GM12878 (cell line): ENCODE measurements at regions not wholly inside any gene's neighbourhood (a gene's known extent, or its start where the extent isn't known, plus 50 kb on each side); places are given as distances from the start of the nearest gene placed in this dataset.

Experiments
- ATAC-seq: fragments of 200-7000 bp; cut with Tn5 transposase; 3 replicates; pipeline ENCODE4 v1.9.1; 2020; ENCODE audit warnings: mild to moderate bottlenecking, moderate library complexity
- BruUV-seq: library from RNA; stranded (reverse); fragments of 400-500 nt; replicated peaks from 2 replicates; lab custom pipeline; 2021; lab: Mats Ljungman, UMichigan
- CTCF ChIA-PET: fragments of 300-600 bp; sonication (Branson Sonifier 250); formaldehyde crosslinking; extraction: SDS; loops from one replicate; lab custom pipeline; 2021; ENCODE audit warnings: inconsistent platforms; lab: Yijun Ruan, JAX
- POLR2A ChIA-PET: fragments of 350-600 bp; formaldehyde crosslinking; extraction: SDS; loops from one replicate; lab custom pipeline; 2021; ENCODE audit warnings: inconsistent platforms; lab: Charles Lee
- RAD21 ChIA-PET: fragments of 300-600 bp; sonication (Branson Sonifier 250); formaldehyde crosslinking; loops from one replicate; lab custom pipeline; 2023; ENCODE audit warnings: antibody characterized with exemption; ENCODE audit not compliant: unreplicated experiment; lab: Charles Lee
- SMC1A ChIA-PET: fragments of 300-600 bp; sonication (Branson Sonifier 250); formaldehyde crosslinking; loops from one replicate; lab custom pipeline; 2023; ENCODE audit not compliant: unreplicated experiment, uncharacterized antibody; lab: Charles Lee
- DNase-seq: peaks from one replicate; pipeline ENCODE4 v3.0.0-alpha.2; 2011; ENCODE audit warnings: low read depth, low spot score
- FAIRE-seq: peaks from 3 replicates; lab custom pipeline; 2011; peaks lifted over from hg19 to GRCh38; lab: Jason Lieb, UNC
- H2AFZ ChIP-seq: 2 replicates; pipeline ENCODE4 v1.6.0; 2011; ENCODE audit warnings: low read depth, low read length, control low read depth; ENCODE audit not compliant: control insufficient read depth
- H3K27ac ChIP-seq: 2 replicates; pipeline ENCODE4 v1.5.1; 2011; ENCODE audit warnings: control low read depth; ENCODE audit not compliant: control insufficient read depth, insufficient read depth
- H3K27me3 ChIP-seq, 2 experiments: replicated peaks in 1 of 2; 2 replicates each; pipeline versions ENCODE4 v1.6.0 to v1.6.1; 2011; ENCODE audit warnings: low read length in 1 of 2; ENCODE audit not compliant: control insufficient read depth in 2 of 2, insufficient read depth in 2 of 2
- H3K36me3 ChIP-seq, 2 experiments: 2 replicates each; pipeline ENCODE4 v1.5.1; 2011; ENCODE audit warnings: low read length in 1 of 2; ENCODE audit not compliant: control insufficient read depth in 2 of 2, insufficient read depth in 2 of 2
- H3K4me1 ChIP-seq: 2 replicates; pipeline ENCODE4 v1.6.1; 2011; ENCODE audit warnings: mild to moderate bottlenecking, low read length, moderate library complexity, mixed read lengths; ENCODE audit not compliant: control insufficient read depth, insufficient read depth
- H3K4me2 ChIP-seq: 2 replicates; pipeline ENCODE4 v1.6.0; 2011; ENCODE audit warnings: control low read depth; ENCODE audit not compliant: control insufficient read depth, insufficient read depth
- H3K4me3 ChIP-seq: fragments of 200-600 bp; sonication (generic); 2 replicates; pipeline ENCODE4 v1.5.1; 2016
- H3K79me2 ChIP-seq: 2 replicates; pipeline ENCODE4 v1.6.0; 2011; ENCODE audit warnings: low read length; ENCODE audit not compliant: control insufficient read depth, insufficient read depth
- H3K9ac ChIP-seq: 2 replicates; pipeline ENCODE4 v1.8.0; 2011; ENCODE audit warnings: low read length, control low read depth, mixed read lengths; ENCODE audit not compliant: control insufficient read depth, insufficient read depth
- H3K9me3 ChIP-seq: replicated peaks from 3 replicates; pipeline ENCODE4 v1.5.1; 2011; ENCODE audit warnings: mild to moderate bottlenecking, low read length; ENCODE audit not compliant: control insufficient read depth, insufficient read depth
- H4K20me1 ChIP-seq: 2 replicates; pipeline ENCODE4 v1.6.0; 2011; ENCODE audit not compliant: control insufficient read depth, insufficient read depth
- HDGF ChIP-seq: fragments of 450-650 bp; IDR thresholded peaks from 2 replicates; pipeline ENCODE4 v1.6.1; 2016; ENCODE audit warnings: antibody characterized with exemption
- JUND ChIP-seq: IDR thresholded peaks from 2 replicates; pipeline ENCODE4 v1.6.1; 2012; ENCODE audit warnings: low read depth, mild to moderate bottlenecking, low read length, improper control_type of control experiment, moderate library complexity
- SMARCA5 ChIP-seq: fragments of 450-650 bp; IDR thresholded peaks from 2 replicates; pipeline ENCODE4 v1.6.1; 2017; ENCODE audit warnings: mild to moderate bottlenecking
- WGBS: methylation state at CpG from one replicate; pipeline ENCODE4 v1.1.6; 2016; ENCODE audit warnings: low lambda C conversion rate; ENCODE audit not compliant: insufficient replicate concordance, insufficient coverage; ENCODE audit errors: missing lambda C conversion rate; 5-methylcytosine and 5-hydroxymethylcytosine counted together
- in situ Hi-C: fragments of 300-500 bp; cut with MboI; formaldehyde crosslinking; loops from 9 replicates; pipeline ENCODE4 v1.14.3; 2018; ENCODE audit warnings: mixed read lengths
- intact Hi-C: fragments of 100-400 bp; cut with micrococcal nuclease; formaldehyde crosslinking; loops from one replicate; pipeline ENCODE4 v1.14.2; 2022; ENCODE audit not compliant: unreplicated experiment

DNA sequence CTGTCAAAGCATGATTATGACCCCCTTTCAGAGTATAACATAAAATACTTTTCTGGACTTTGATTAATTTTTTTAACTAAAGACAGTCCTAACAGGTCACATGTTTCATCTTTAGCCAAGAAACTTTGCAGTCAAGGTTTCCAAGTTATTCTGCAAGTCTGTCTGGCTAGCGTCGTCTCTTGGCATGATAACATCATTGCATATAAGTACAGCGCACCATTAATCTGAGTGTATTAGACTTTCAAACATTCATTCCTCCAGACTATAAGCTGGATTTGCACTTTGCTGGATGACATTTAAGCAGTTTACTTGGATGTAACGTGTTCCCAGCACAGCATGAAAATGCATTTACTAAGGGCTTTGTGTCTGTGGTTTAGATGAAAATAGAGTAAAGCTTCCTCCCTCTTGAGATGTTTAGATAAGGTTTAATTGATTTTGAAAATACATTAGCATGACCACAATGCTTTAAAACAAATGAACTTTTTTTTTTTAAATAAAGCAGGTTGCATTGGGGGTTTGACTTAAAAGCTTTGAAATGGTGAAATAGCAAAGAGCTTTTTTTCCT lies 349.0 kb upstream of the MTPN start:
- DNase-seq (no peak), FAIRE-seq (no peak), ATAC-seq (no peak)
- intact Hi-C loops = no loop called here
- ChIA-PET SMC1A (no interaction called here), RAD21 (no interaction called here), CTCF (no interaction called here), POLR2A (no interaction called here)
- H3K36me3 ChIP-seq = no peaks in the 10 kb centered on the region
- 72% methylated on average over 4 of the region's 4 CpGs for WGBS
- H4K20me1 ChIP-seq = no peaks in the 10 kb centered on the region
- BruUV-seq = no TSS peak
- no peak overlapping the region for H3K27ac ChIP-seq
- no peak for TF ChIP-seq JUND
- no peak for TF ChIP-seq SMARCA5
- H3K9ac ChIP-seq = no peak overlapping the region
- no peaks in the 10 kb centered on the region for H3K4me1 ChIP-seq
- H3K9me3 ChIP-seq = peaks cover 2% of the 10 kb centered on the region; the same call in 1 of the 3 replicates
- H3K4me2 ChIP-seq = no peak overlapping the region
- H3K4me3 ChIP-seq = no peak overlapping the region
- no peak overlapping the region for H2AFZ ChIP-seq
- H3K79me2 ChIP-seq = no peaks in the 10 kb centered on the region
- in situ Hi-C loops = no loop called here
- H3K27me3 ChIP-seq = no peaks in the 10 kb centered on the region

DNA sequence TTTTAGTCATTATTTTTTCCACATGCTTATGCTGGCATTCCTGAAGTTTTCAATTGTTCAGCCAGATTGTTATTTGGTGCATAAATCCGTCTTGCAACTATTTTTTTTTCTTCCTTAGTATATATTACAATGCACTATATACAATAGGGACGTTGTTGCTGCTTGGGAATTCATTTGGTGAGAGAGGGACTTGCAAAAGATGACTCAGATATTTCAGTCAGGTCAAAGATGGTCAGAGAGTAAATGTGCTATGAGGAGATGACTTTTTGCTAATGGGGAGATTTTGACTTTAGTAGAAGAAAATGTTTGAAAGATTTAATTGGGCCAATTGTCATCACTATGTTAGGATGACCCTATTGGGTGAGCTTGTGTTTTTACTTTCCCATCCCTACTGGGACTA lies 348.4 kb upstream of the MTPN start:
- Histone ChIP-seq H3K4me1 (no peaks in the 10 kb centered on the region), H3K27ac (no peak overlapping the region), H3K9ac (no peak overlapping the region), H3K27me3 (no peaks in the 10 kb centered on the region), H3K36me3 (no peaks in the 10 kb centered on the region), H3K9me3 (peaks cover 2% of the 10 kb centered on the region; the same call in 1 of the 3 replicates), H2AFZ (no peak overlapping the region), H4K20me1 (no peaks in the 10 kb centered on the region), H3K79me2 (no peaks in the 10 kb centered on the region), H3K4me3 (no peak overlapping the region), H3K4me2 (no peak overlapping the region)
- SMC1A ChIA-PET = no interaction called here
- CTCF ChIA-PET = no interaction called here
- in situ Hi-C loops (no loop called here), intact Hi-C loops (no loop called here)
- DNase-seq (no peak), FAIRE-seq (no peak), ATAC-seq (no peak)
- TF ChIP-seq HDGF = no peak
- no TSS peak for BruUV-seq
- RAD21 ChIA-PET = no interaction called here
- WGBS = 0% methylated on average over 2 of the region's 2 CpGs
- POLR2A ChIA-PET = no interaction called here
